ENCODE measurements at regions not wholly inside any gene's neighbourhood (a gene's known extent, or its start where the extent isn't known, plus 50 kb on each side); places are given as distances from the start of the nearest gene placed in this dataset.

DNA sequence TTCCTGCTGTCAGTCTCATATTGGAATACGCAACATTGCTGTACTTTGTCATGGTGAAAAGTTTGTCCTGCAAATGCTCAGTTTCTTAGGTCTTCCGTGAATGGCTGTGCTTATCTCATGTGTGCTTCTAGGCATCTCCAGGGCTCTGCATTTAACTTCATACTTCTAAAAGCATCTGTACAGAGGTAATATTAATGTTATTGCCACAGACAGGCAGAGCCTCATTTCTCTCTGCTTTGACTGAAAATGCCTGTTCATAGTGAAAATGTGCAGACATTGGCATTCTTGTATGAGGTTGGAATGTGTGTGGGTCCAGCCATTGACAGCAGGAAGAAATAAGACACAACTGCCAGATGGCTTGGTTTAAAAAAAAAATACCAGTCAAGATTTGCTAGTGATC, 140.1 kb upstream of the TTC29 start:
- TF ChIP-seq CTCF (IDR thresholded peaks at IDR 0.05), result no peak
- no peak for TF ChIP-seq POLR2A (IDR thresholded peaks at IDR 0.05)
- TF ChIP-seq POLR2AphosphoS5 (IDR thresholded peaks at IDR 0.05), result no peak
